ENCODE measurements at regions not wholly inside any gene's neighbourhood (a gene's known extent, or its start where the extent isn't known, plus 50 kb on each side); places are given as distances from the start of the nearest gene placed in this dataset.
"Not testable (repeated sequence)": the region's sequence is repeated elsewhere in the genome, so short reads cannot be mapped to it uniquely, and the experiment has no call there.

- 87 to 99% methylated on average over 4 of the region's 4 CpGs for WGBS, 2 experiments
Measured at GRCh38 chr17:68109404-68109803, 73.9 kb downstream of the KPNA2 start.

GRCh38 chr17:68116211-68116610 lies 80.7 kb downstream of the KPNA2 start:
- H3K9me3 ChIP-seq (ENCODE audit: control insufficient read depth, low read length); H3K27ac ChIP-seq (ENCODE audit: insufficient read depth, low read depth, low read length, poor library complexity, severe bottlenecking); H3K4me3 ChIP-seq (ENCODE audit: insufficient read depth, low read depth, low read length); H3K27me3 ChIP-seq (ENCODE audit: control insufficient read depth, insufficient read depth, low read length, poor library complexity, severe bottlenecking); H3K36me3 ChIP-seq (ENCODE audit: control insufficient read depth, insufficient read depth, low read length); H3K4me1 ChIP-seq (ENCODE audit: control insufficient read depth, insufficient read depth, low read length): not testable (repeated sequence)
- 96 to 97% methylated on average over 32 of the region's 32 CpGs for WGBS, 2 experiments

More at GRCh38 chr17:68109404-68109803, 73.9 kb downstream of the KPNA2 start:
- not testable (repeated sequence) for H3K4me3 ChIP-seq (ENCODE audit: insufficient read depth, low read depth, low read length); H3K4me1 ChIP-seq (ENCODE audit: control insufficient read depth, insufficient read depth, low read length); H3K27ac ChIP-seq (ENCODE audit: insufficient read depth, low read depth, low read length, poor library complexity, severe bottlenecking); H3K27me3 ChIP-seq (ENCODE audit: control insufficient read depth, insufficient read depth, low read length, poor library complexity, severe bottlenecking); H3K9me3 ChIP-seq (ENCODE audit: control insufficient read depth, low read length); H3K36me3 ChIP-seq (ENCODE audit: control insufficient read depth, insufficient read depth, low read length)

GRCh38 chr17:68122587-68122986 lies 87.1 kb downstream of the KPNA2 start:
- H3K4me3 ChIP-seq (ENCODE audit: insufficient read depth, low read depth, low read length), result no peak overlapping the region
- no peaks in the 10 kb centered on the region for H3K9me3 ChIP-seq (ENCODE audit: control insufficient read depth, low read length)
- H3K36me3 ChIP-seq (ENCODE audit: control insufficient read depth, insufficient read depth, low read length), result no peaks in the 10 kb centered on the region
- no peaks in the 10 kb centered on the region for H3K4me1 ChIP-seq (ENCODE audit: control insufficient read depth, insufficient read depth, low read length)
- H3K27me3 ChIP-seq (ENCODE audit: control insufficient read depth, insufficient read depth, low read length, poor library complexity, severe bottlenecking), result no peaks in the 10 kb centered on the region
- H3K27ac ChIP-seq (ENCODE audit: insufficient read depth, low read depth, low read length, poor library complexity, severe bottlenecking), result no peak overlapping the region
- WGBS, 2 experiments, result 87 to 89% methylated on average over 3 of the region's 3 CpGs

GRCh38 chr17:68125111-68125870 lies 89.8 kb downstream of the KPNA2 start:
- 77 to 84% methylated on average over 2 to 6 of the region's 6 CpGs for WGBS, 2 experiments
- Histone ChIP-seq H3K9me3 (ENCODE audit: control insufficient read depth, low read length) (no peaks in the 10 kb centered on the region), H3K27me3 (ENCODE audit: control insufficient read depth, insufficient read depth, low read length, poor library complexity, severe bottlenecking) (no peaks in the 10 kb centered on the region), H3K4me1 (ENCODE audit: control insufficient read depth, insufficient read depth, low read length) (no peaks in the 10 kb centered on the region), H3K27ac (ENCODE audit: insufficient read depth, low read depth, low read length, poor library complexity, severe bottlenecking) (no peak overlapping the region), H3K4me3 (ENCODE audit: insufficient read depth, low read depth, low read length) (no peak overlapping the region), H3K36me3 (ENCODE audit: control insufficient read depth, insufficient read depth, low read length) (no peaks in the 10 kb centered on the region)

- no peaks in the 10 kb centered on the region for H3K36me3 ChIP-seq (ENCODE audit: control insufficient read depth, insufficient read depth, low read length)
- no peaks in the 10 kb centered on the region for H3K4me1 ChIP-seq (ENCODE audit: control insufficient read depth, insufficient read depth, low read length)
- 94 to 95% methylated on average over 3 of the region's 3 CpGs for WGBS, 2 experiments
- H3K9me3 ChIP-seq (ENCODE audit: control insufficient read depth, low read length), result no peaks in the 10 kb centered on the region
- H3K27me3 ChIP-seq (ENCODE audit: control insufficient read depth, insufficient read depth, low read length, poor library complexity, severe bottlenecking), result no peaks in the 10 kb centered on the region
- no peak overlapping the region for H3K27ac ChIP-seq (ENCODE audit: insufficient read depth, low read depth, low read length, poor library complexity, severe bottlenecking)
- no peak overlapping the region for H3K4me3 ChIP-seq (ENCODE audit: insufficient read depth, low read depth, low read length)
Measured at GRCh38 chr17:68127914-68128313, 92.4 kb downstream of the KPNA2 start.

- Histone ChIP-seq H3K27ac (ENCODE audit: insufficient read depth, low read depth, low read length, poor library complexity, severe bottlenecking) (no peak overlapping the region), H3K4me3 (ENCODE audit: insufficient read depth, low read depth, low read length) (no peak overlapping the region), H3K27me3 (ENCODE audit: control insufficient read depth, insufficient read depth, low read length, poor library complexity, severe bottlenecking) (no peaks in the 10 kb centered on the region), H3K36me3 (ENCODE audit: control insufficient read depth, insufficient read depth, low read length) (no peaks in the 10 kb centered on the region), H3K9me3 (ENCODE audit: control insufficient read depth, low read length) (no peaks in the 10 kb centered on the region), H3K4me1 (ENCODE audit: control insufficient read depth, insufficient read depth, low read length) (peaks cover 6% of the 10 kb centered on the region)
- 85 to 94% methylated on average over 1 of the region's 1 CpG for WGBS, 2 experiments
Measured at GRCh38 chr17:68131456-68131855, 95.9 kb downstream of the KPNA2 start.

- WGBS, 2 experiments, result 75 to 76% methylated on average over 11 of the region's 11 CpGs
- H3K9me3 ChIP-seq (ENCODE audit: control insufficient read depth, low read length), result no peaks in the 10 kb centered on the region
Measured at GRCh38 chr17:68133346-68134045, 98.0 kb downstream of the KPNA2 start.

GRCh38 chr17:68134046-68134637 lies 98.6 kb downstream of the KPNA2 start:
- Histone ChIP-seq H3K4me3 (ENCODE audit: insufficient read depth, low read depth, low read length) (no peak overlapping the region), H3K9me3 (ENCODE audit: control insufficient read depth, low read length) (no peaks in the 10 kb centered on the region), H3K36me3 (ENCODE audit: control insufficient read depth, insufficient read depth, low read length) (no peaks in the 10 kb centered on the region), H3K27me3 (ENCODE audit: control insufficient read depth, insufficient read depth, low read length, poor library complexity, severe bottlenecking) (no peaks in the 10 kb centered on the region), H3K4me1 (ENCODE audit: control insufficient read depth, insufficient read depth, low read length) (peaks cover 6% of the 10 kb centered on the region), H3K27ac (ENCODE audit: insufficient read depth, low read depth, low read length, poor library complexity, severe bottlenecking) (no peak overlapping the region)
- 90 to 94% methylated on average over 23 of the region's 23 CpGs for WGBS, 2 experiments

More at GRCh38 chr17:68133346-68134045, 98.0 kb downstream of the KPNA2 start:
- Histone ChIP-seq H3K27ac (ENCODE audit: insufficient read depth, low read depth, low read length, poor library complexity, severe bottlenecking) (no peak overlapping the region), H3K4me1 (ENCODE audit: control insufficient read depth, insufficient read depth, low read length) (peaks cover 6% of the 10 kb centered on the region), H3K27me3 (ENCODE audit: control insufficient read depth, insufficient read depth, low read length, poor library complexity, severe bottlenecking) (no peaks in the 10 kb centered on the region), H3K4me3 (ENCODE audit: insufficient read depth, low read depth, low read length) (no peak overlapping the region), H3K36me3 (ENCODE audit: control insufficient read depth, insufficient read depth, low read length) (no peaks in the 10 kb centered on the region)

GRCh38 chr17:68134731-68135130 lies 99.2 kb downstream of the KPNA2 start:
- H3K9me3 ChIP-seq (ENCODE audit: control insufficient read depth, low read length), result no peaks in the 10 kb centered on the region
- H3K27me3 ChIP-seq (ENCODE audit: control insufficient read depth, insufficient read depth, low read length, poor library complexity, severe bottlenecking), result no peaks in the 10 kb centered on the region
- no peaks in the 10 kb centered on the region for H3K36me3 ChIP-seq (ENCODE audit: control insufficient read depth, insufficient read depth, low read length)
- H3K27ac ChIP-seq (ENCODE audit: insufficient read depth, low read depth, low read length, poor library complexity, severe bottlenecking), result no peak overlapping the region
- H3K4me3 ChIP-seq (ENCODE audit: insufficient read depth, low read depth, low read length), result no peak overlapping the region
- peaks cover 6% of the 10 kb centered on the region for H3K4me1 ChIP-seq (ENCODE audit: control insufficient read depth, insufficient read depth, low read length)
- 96% methylated on average over 20 of the region's 20 CpGs for WGBS, 2 experiments

GRCh38 chr17:68135141-68135887 lies 99.8 kb downstream of the KPNA2 start:
- Histone ChIP-seq H3K4me1 (ENCODE audit: control insufficient read depth, insufficient read depth, low read length) (peaks cover 6% of the 10 kb centered on the region), H3K9me3 (ENCODE audit: control insufficient read depth, low read length) (no peaks in the 10 kb centered on the region), H3K4me3 (ENCODE audit: insufficient read depth, low read depth, low read length) (no peak overlapping the region), H3K27ac (ENCODE audit: insufficient read depth, low read depth, low read length, poor library complexity, severe bottlenecking) (no peak overlapping the region), H3K36me3 (ENCODE audit: control insufficient read depth, insufficient read depth, low read length) (no peaks in the 10 kb centered on the region), H3K27me3 (ENCODE audit: control insufficient read depth, insufficient read depth, low read length, poor library complexity, severe bottlenecking) (no peaks in the 10 kb centered on the region)
- WGBS, 2 experiments, result 94 to 96% methylated on average over 40 of the region's 40 CpGs

Measured in ectodermal cell (in vitro differentiated cells).